HAP-1 (cell line): ENCODE measurements at regions not wholly inside any gene's neighbourhood (a gene's known extent, or its start where the extent isn't known, plus 50 kb on each side); places are given as distances from the start of the nearest gene placed in this dataset.

Source experiments
- DNase-seq, 2 experiments: peaks; one replicate each; pipeline ENCODE4 v3.0.0-alpha.2; 2016 to 2020; ENCODE audit warnings: low spot score in 2 of 2
- H3K27me3 ChIP-seq: fragments of 250-450 bp; sonication (Bioruptor Pico); 2 replicates; pipeline ENCODE4 v1.5.1; 2020; ENCODE audit warnings: low read depth, mild to moderate bottlenecking, moderate library complexity
- H3K36me3 ChIP-seq: fragments of 250-450 bp; sonication (Bioruptor Pico); replicated peaks from 2 replicates; pipeline ENCODE4 v1.5.1; 2020; ENCODE audit warnings: mild to moderate bottlenecking
- H3K4me1 ChIP-seq: fragments of 250-450 bp; sonication (Bioruptor Pico); 2 replicates; pipeline ENCODE4 v1.5.1; 2020; ENCODE audit warnings: mild to moderate bottlenecking
- H3K4me3 ChIP-seq: fragments of 250-450 bp; sonication (Bioruptor Pico); 2 replicates; pipeline ENCODE4 v1.5.1; 2020; ENCODE audit warnings: mild to moderate bottlenecking, moderate library complexity
- H3K9me3 ChIP-seq: fragments of 250-450 bp; sonication (Bioruptor Pico); 2 replicates; pipeline ENCODE4 v1.5.1; 2020; ENCODE audit warnings: mild to moderate bottlenecking, moderate library complexity
- in situ Hi-C: fragments of 300-500 bp; cut with MboI; formaldehyde crosslinking; loops from 3 replicates; pipeline ENCODE4 v1.14.3; 2020; ENCODE audit warnings: low sequenced_read_pairs, inconsistent platforms, mixed read lengths

DNA sequence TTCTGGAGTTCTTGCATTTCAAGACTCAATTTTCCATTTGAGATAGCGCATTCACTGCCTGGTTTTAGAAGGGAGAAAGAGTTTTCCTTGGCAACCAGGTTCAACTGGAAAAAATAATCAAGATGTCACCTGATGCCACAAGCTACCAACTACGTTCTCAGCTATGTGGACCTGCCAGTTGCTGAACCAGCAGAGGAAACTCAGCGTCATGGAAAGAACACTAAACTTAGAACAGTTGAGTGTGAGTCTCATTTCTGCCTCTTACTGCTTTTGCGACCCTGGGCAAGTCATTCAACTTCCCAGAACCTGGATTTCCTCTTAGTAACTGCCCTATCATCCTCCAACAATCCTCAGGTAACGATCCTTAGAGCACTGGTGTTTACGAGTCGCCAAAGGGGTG lies 373.0 kb upstream of the ESRRG start:
- no peaks in the 10 kb centered on the region for H3K9me3 ChIP-seq
- DNase-seq: no peak
- no peaks in the 10 kb centered on the region for H3K36me3 ChIP-seq
- H3K4me3 ChIP-seq: no peak overlapping the region
- H3K4me1 ChIP-seq: no peaks in the 10 kb centered on the region
- in situ Hi-C loops: no loop called here
- H3K27me3 ChIP-seq: no peaks in the 10 kb centered on the region

DNA sequence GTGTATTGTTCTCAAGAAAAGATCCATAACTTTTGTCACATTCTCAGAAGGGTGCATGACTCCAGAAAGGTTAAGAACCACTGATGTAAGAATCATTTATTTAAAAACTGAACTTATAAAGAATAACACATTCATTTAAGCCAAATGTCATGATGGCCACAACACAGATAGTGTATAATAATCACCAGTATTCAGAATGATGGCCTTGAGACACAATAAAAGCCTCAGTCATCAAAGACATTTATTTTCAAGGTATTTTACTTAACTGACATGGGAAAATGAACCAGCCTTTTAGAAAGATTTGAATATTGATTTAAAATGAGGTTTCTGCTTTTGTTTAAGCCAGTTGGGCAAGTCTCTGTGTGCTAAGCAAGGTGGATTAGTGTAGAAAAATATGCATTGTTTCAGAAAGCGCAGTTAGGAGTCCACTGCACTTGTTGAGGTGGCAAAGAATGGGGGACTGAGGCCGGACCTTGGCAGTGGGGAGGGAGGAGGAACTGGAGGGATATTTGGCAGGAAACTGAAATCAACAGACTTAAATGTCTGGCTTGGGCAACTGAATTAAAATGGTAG lies 371.9 kb upstream of the ESRRG start:
- no peaks in the 10 kb centered on the region for H3K9me3 ChIP-seq
- no peaks in the 10 kb centered on the region for H3K4me1 ChIP-seq
- no peaks in the 10 kb centered on the region for H3K27me3 ChIP-seq
- no peak for DNase-seq
- H3K4me3 ChIP-seq: no peak overlapping the region
- no peaks in the 10 kb centered on the region for H3K36me3 ChIP-seq
- in situ Hi-C loops: no loop called here

DNA sequence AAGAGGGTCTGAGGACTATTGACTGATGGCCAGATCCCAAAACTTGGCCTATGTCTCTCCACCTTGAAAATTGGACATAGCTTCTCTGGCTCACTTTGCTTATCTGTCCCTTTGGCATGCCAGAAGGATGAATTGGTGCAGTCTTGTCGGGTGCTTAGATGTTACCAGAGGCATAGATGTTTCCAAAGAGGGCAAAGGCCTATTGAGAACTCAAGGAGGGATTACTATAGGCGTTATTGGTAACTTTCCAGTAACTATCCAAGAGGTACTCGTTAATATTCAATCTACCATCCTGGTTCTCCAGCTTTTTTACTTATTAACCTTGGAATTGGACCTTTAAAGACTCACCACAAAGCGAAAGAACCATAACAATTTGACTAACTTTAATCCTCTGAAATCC lies 368.3 kb upstream of the ESRRG start:
- no peaks in the 10 kb centered on the region for H3K4me1 ChIP-seq
- in situ Hi-C loops: no loop called here

DNA sequence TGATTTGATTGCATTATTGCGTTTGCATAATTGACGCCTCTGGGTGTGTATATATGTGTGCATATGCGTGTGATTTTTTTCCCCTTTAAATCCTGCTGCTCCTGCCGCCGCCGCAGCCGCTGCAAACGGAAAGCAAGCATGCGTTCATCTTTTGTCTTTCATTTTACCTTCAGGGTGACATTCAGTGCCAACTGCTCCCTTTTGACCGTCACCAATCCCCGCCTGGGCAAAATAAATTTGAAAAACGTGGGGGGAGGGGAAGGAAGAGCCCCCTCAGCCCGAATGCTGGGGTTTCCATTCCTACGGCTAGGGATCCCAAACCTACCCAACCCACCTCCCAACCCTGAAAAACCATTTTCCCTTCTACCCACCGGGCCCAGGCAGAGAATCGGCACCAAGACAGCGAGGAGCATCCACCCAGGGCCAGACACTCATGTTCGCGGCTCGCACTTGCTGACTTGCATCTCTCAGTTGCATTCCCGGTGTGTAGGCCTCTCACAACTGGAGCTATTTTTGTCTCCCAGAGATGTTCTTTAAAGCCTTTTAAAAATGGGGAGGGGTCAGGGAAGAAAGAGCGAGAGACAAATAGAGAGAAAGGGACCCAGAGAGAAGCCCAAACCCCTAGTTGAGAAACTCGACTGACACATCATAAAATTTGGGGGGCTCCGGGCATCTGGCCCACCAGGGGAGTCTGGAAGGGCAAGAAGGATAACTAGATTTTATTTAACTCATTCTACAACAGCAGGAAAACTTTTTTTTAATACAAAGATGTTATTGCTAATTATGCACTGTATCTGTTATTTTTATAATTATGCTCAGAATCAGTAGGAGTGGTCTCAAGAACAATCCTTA lies 367.1 kb upstream of the ESRRG start:
- H3K4me3 ChIP-seq: peak overlapping the region; percentile 12
- H3K36me3 ChIP-seq: no peaks in the 10 kb centered on the region
- H3K4me1 ChIP-seq: no peaks in the 10 kb centered on the region
- no peaks in the 10 kb centered on the region for H3K9me3 ChIP-seq
- H3K27me3 ChIP-seq: no peaks in the 10 kb centered on the region
- in situ Hi-C loops: no loop called here
- no peak for DNase-seq

More for the DNA sequence above, 368.3 kb upstream of the ESRRG start:
- no peak for DNase-seq
- H3K36me3 ChIP-seq: no peaks in the 10 kb centered on the region
- H3K9me3 ChIP-seq: no peaks in the 10 kb centered on the region
- H3K4me3 ChIP-seq: no peak overlapping the region
- H3K27me3 ChIP-seq: no peaks in the 10 kb centered on the region

DNA sequence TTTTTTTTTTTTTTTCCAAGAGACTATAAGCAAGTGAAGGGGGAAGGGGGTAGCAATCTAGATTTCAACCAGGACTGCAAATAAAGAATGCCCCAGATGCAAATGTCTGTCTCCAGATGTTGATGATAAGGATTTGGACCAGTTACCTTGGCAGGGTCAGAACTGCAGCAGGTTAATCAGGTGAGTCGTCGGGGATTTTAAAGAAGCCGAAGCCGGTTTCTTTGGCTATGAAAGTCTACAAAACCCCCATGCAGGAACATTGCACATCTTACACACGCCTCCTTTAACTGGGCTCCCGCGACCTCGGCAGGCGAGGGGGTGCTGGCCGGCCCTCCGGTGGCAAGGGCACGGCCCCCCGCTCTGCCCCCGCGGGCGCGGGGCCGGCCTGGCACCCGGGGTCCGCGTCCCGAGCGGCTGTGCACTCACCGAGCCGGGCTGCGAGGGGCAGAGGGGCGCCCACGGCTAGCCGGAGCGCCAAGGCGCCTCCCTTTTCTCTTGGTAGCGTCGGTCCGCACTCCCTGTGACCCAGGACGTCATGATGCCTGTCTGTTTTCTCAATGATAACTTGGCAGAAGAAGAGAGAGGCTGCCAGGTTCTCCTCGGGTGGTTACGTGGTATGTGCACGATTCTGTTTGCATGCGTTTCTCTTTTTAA lies 366.3 kb upstream of the ESRRG start:
- H3K27me3 ChIP-seq: no peaks in the 10 kb centered on the region
- H3K4me1 ChIP-seq: no peaks in the 10 kb centered on the region
- H3K4me3 ChIP-seq: peak overlapping the region; percentile 12
- no peak for DNase-seq
- in situ Hi-C loops: no loop called here
- H3K9me3 ChIP-seq: no peaks in the 10 kb centered on the region
- H3K36me3 ChIP-seq: no peaks in the 10 kb centered on the region

DNA sequence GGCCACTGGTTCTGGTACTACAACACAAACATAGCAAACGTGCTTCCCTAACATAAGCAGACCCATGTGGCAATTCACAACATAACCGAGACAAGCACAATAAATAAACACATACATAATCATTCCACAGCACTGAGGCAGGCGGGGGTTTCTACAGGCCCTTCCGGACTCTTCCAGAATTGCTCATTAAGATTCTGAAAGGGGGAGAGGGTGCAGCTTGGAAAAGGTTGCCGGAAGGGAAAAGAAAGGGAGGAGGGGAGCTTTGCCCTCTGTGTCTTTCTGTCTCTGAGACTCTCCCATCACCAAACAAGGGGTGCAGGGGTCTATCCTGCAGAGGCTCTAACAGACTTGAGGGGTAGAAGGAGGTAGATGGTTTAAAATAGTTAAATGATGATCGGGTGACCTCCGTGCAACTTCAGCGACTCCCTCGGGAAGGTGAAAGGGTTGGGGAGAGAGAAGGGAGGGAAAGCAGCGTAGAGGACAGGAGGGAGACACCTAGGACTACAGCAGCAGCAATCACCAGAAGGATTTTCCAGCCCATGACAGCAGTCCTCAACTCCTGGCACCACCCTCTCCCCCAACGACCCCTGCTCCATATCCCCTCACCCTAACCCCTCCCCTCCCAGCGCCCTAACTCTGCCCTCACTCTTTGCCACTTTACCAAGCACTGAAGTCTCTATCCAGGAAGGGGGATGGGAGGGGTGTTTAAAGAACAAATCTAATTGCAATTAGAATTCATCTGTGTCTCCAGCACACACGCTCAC lies 365.5 kb upstream of the ESRRG start:
- Histone ChIP-seq H3K9me3 (no peaks in the 10 kb centered on the region), H3K4me1 (no peaks in the 10 kb centered on the region), H3K4me3 (no peak overlapping the region), H3K27me3 (no peaks in the 10 kb centered on the region), H3K36me3 (no peaks in the 10 kb centered on the region)
- in situ Hi-C loops: no loop called here
- DNase-seq: no peak

DNA sequence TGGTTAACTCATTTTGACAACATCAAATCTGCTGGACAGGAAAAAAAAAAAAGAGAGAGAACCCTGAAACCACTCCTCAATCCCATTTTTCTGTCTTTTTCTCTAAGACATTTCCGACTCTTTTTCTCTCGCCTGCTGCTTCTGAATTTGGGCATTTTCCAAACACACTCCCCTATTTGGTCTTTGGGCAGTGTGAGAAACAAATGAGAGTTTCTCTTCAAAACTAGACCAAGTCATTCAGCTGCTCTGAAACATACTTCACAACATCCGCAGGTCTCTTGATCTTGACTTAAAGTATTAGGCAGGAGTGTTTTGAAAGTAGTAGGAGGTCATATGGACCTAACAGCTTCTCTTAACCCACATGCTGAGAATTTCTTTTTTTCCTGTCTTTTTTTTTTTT lies 364.8 kb upstream of the ESRRG start:
- Histone ChIP-seq H3K27me3 (no peaks in the 10 kb centered on the region), H3K9me3 (no peaks in the 10 kb centered on the region), H3K4me3 (no peak overlapping the region), H3K36me3 (no peaks in the 10 kb centered on the region), H3K4me1 (no peaks in the 10 kb centered on the region)
- in situ Hi-C loops: no loop called here
- no peak for DNase-seq

DNA sequence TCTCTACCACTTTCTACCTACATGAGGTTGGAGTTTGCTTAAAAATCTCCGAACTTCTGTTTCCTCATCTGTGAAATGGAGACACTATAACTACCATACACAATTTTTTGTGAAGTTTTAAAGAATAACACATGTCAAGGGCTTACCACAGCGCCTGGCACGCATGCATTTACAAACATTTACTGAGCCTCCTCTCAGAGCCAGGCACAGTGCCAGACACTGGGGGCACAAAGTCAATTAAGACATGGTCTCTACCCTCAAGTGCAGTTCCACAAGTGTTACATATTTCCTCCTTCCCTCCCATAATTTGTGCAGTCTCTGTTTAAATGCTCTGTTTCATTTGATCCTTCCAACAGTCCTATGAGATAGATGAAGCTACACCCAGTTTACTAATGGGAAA lies 356.4 kb upstream of the ESRRG start:
- Histone ChIP-seq H3K4me3 (no peak overlapping the region), H3K27me3 (no peaks in the 10 kb centered on the region), H3K4me1 (peaks cover 8% of the 10 kb centered on the region), H3K9me3 (no peaks in the 10 kb centered on the region), H3K36me3 (no peaks in the 10 kb centered on the region)
- DNase-seq: no peak
- in situ Hi-C loops: no loop called here

DNA sequence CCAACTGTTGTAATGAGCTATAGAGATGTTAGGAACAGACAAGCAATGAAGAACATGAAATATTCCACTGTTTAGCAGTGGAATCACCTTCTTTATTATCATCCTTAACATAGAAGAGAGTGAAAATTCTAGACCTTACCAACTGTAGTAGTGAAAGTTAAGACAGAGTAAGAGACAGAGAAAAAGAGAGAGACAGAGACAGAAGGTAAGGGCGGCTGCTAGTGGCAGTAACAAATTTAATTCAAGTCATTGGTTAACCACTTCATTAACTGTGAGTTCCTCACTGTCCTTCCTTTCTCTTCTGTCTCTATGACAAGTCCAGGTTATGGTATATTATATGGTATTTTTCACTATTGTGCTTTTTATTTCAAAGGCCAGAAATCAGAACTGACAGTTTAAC lies 355.7 kb upstream of the ESRRG start:
- Histone ChIP-seq H3K27me3 (no peaks in the 10 kb centered on the region), H3K4me3 (no peak overlapping the region), H3K9me3 (no peaks in the 10 kb centered on the region), H3K36me3 (no peaks in the 10 kb centered on the region), H3K4me1 (peaks cover 8% of the 10 kb centered on the region)
- in situ Hi-C loops: no loop called here
- no peak for DNase-seq

DNA sequence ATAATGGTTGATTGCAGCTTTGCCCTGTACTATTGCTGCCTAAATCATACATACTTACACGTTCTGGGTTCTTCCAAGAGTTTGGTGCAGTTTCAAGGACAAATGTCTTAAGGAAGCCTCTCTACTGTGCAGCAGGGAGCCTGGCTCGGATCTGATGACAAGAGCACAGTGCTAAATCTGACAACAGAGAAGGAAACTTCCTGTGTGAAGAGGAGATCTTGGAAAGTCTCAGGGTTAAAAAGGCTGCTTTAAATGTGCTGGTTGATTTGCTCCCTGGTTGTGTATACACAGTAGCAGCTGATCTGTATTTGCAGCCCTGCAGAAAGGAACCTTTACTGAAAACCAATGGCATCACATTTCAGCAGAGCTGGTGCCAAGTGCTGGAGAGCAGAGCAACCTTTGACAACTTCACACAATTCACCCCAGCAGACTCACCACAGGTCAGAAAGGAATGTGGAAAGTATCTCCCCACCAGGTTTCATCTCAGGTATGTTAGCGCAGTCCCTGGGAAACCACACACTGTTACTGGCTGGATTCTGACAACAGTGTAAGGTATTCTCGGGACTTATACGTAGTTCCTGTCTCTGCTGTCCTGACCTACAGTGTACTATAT lies 355.0 kb upstream of the ESRRG start:
- in situ Hi-C loops: no loop called here
- Histone ChIP-seq H3K9me3 (no peaks in the 10 kb centered on the region), H3K36me3 (no peaks in the 10 kb centered on the region), H3K4me1 (peaks cover 8% of the 10 kb centered on the region), H3K27me3 (no peaks in the 10 kb centered on the region), H3K4me3 (no peak overlapping the region)
- DNase-seq: no peak

DNA sequence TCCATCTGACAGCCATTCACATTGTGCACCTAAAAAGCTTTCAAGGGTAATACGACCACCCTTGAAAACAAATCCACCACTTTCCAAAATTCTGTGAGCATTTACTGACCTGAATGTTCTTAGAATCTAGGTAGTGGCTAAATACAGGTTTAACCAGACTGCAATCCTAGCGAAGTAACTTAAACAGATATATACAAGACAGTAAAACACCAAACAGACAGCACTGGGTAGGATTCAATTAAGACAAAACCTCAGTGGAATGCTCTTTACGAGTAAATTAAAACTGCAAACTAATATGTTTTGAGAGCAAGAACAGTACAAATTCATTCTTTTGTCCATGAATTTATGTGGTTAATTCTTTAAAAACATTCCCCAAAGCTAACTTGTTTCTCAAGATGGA lies 354.2 kb upstream of the ESRRG start:
- Histone ChIP-seq H3K9me3 (no peaks in the 10 kb centered on the region), H3K27me3 (no peaks in the 10 kb centered on the region), H3K4me1 (peaks cover 8% of the 10 kb centered on the region), H3K36me3 (no peaks in the 10 kb centered on the region), H3K4me3 (no peak overlapping the region)
- in situ Hi-C loops: no loop called here
- no peak for DNase-seq

DNA sequence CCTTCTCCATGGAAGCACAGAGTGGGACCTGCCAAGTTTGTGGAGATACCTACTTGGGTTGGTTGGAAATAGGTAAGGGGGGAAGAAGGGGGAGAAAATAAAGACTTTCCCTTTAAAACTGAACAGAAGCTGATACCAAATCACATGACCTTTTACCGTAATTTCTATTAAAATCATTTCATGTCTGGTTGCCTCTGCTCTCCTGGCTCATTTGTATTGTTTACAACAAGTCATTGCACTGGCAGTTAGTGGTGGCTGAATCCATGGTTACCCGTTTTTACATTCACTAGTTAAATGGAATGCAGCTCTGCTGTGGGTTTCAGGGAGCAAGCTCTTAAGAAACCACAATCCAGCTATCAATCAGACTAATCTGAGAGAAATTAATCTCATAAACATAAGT lies 353.7 kb upstream of the ESRRG start:
- Histone ChIP-seq H3K27me3 (no peaks in the 10 kb centered on the region), H3K4me1 (peaks cover 8% of the 10 kb centered on the region), H3K4me3 (no peak overlapping the region), H3K36me3 (no peaks in the 10 kb centered on the region), H3K9me3 (no peaks in the 10 kb centered on the region)
- in situ Hi-C loops: no loop called here
- peak in 1 of 2 experiments; percentile 19 for DNase-seq

DNA sequence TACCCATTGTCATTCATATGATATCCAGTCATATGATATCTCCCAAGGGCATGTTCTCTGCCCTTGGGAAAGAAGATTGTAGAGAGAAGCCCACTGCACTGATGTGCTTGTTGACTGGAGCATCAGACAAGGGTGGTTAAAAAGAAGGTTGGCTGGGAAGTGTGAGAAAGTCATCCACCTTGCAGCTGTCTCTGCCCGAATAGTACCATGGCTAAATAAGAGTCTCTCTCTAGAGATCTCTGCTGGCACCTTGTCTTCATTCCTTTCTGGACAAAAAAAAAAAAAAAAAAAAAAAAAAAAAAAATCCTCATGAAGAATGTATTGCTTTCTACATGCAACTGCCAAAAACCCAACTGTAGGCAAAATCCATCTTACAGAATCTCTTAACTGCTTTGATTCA lies 349.7 kb upstream of the ESRRG start:
- no peaks in the 10 kb centered on the region for H3K27me3 ChIP-seq
- no peaks in the 10 kb centered on the region for H3K36me3 ChIP-seq
- in situ Hi-C loops: no loop called here
- no peaks in the 10 kb centered on the region for H3K9me3 ChIP-seq
- no peak for DNase-seq
- H3K4me1 ChIP-seq: peaks cover 8% of the 10 kb centered on the region
- no peak overlapping the region for H3K4me3 ChIP-seq
